ENCODE measurements at regions not wholly inside any gene's neighbourhood (a gene's known extent, or its start where the extent isn't known, plus 50 kb on each side); places are given as distances from the start of the nearest gene placed in this dataset.

DNA sequence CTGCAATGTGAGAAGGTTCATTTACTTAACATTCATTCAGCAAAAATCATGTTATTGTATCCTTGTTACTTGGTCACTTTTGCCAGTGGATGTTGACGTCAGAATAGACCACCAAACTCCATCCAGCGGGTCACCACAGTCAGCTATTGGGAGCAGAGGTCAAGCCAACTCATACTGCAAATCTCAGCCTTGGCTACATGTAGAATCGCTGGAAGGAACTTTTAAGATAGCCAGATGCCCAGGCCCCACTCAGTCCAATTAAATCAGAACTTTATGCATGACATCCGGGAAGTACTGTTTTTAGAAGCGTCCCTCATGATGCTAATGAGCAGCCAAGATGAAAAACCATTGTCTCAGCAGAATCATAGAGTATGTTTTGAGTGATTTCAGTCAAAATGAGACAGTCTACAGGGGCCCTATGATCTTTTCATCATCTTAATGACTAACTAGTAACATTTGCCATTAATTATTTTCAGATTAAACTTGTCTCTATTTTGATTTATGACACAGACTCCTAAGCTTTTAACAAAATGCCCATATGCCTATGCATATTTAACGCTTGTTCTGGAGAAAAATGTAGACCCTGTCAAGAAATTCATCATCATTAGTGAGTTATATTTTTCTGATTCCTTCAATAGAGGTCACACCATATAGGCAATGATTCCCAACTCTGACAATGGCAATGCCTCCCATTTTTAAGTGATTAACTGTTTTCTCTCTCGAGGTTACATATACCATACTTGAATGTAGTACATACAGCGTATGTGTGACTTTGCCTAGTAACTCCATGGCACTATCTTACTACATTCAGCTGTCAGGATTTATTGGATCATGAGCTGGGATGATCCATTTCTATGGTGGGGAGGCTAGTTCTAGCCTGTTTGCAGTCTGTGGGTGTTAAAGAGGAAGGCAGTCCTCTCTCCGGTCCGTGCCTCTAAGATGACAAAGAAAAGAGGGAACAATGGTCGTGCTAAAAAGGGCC is 63.7 kb upstream of the CCBE1 start:
- no peak for TF ChIP-seq Cebpa-rat (IDR thresholded peaks at IDR 0.05)

GRCh38 chr18:59760212-59760611 is 63.0 kb upstream of the CCBE1 start:
- Histone ChIP-seq H3K9me3 (no peaks in the 10 kb centered on the region), H3K36me3 (no peaks in the 10 kb centered on the region), H3K27ac (no peak overlapping the region), H3K4me1 (0 out of 2 replicates have a peak, but pooled peaks cover under 1% of the 10 kb centered on the region), H3K4me3 (no peak overlapping the region), H3K27me3 (no peaks in the 10 kb centered on the region), H4K20me1 (no peaks in the 10 kb centered on the region), H3K4me2 (no peak overlapping the region), H3K9ac (no peak overlapping the region)
- no peak for TF ChIP-seq Cebpa-rat (IDR thresholded peaks at IDR 0.05)

More for the DNA sequence above, 63.7 kb upstream of the CCBE1 start:
- Histone ChIP-seq H3K4me2 (no peak overlapping the region), H3K9me3 (no peaks in the 10 kb centered on the region), H3K4me1 (no peaks in the 10 kb centered on the region), H3K9ac (no peak overlapping the region), H3K27ac (no peak overlapping the region), H3K4me3 (no peak overlapping the region), H3K36me3 (no peaks in the 10 kb centered on the region), H3K27me3 (no peaks in the 10 kb centered on the region), H4K20me1 (no peaks in the 10 kb centered on the region)

GRCh38 chr18:59758837-59759236 is 61.6 kb upstream of the CCBE1 start:
- Histone ChIP-seq H3K9me3 (no peaks in the 10 kb centered on the region), H3K4me3 (no peak overlapping the region)
- TF ChIP-seq Cebpa-rat (IDR thresholded peaks at IDR 0.05) = no peak

GRCh38 chr18:59758106-59758505 is 60.9 kb upstream of the CCBE1 start:
- TF ChIP-seq Cebpa-rat (IDR thresholded peaks at IDR 0.05) = no peak
- Histone ChIP-seq H3K9ac (no peak overlapping the region), H3K9me3 (no peaks in the 10 kb centered on the region), H3K4me2 (no peak overlapping the region), H4K20me1 (no peaks in the 10 kb centered on the region), H3K27me3 (no peaks in the 10 kb centered on the region), H3K4me1 (peaks cover 9% of the 10 kb centered on the region; the same call in 1 of the 2 replicates), H3K27ac (no peak overlapping the region), H3K36me3 (no peaks in the 10 kb centered on the region), H3K4me3 (no peak overlapping the region)

More at GRCh38 chr18:59758837-59759236, 61.6 kb upstream of the CCBE1 start:
- no peak overlapping the region for H3K27ac ChIP-seq
- H4K20me1 ChIP-seq = no peaks in the 10 kb centered on the region
- H3K4me1 ChIP-seq = peaks cover 9% of the 10 kb centered on the region; the same call in 1 of the 2 replicates
- H3K27me3 ChIP-seq = no peaks in the 10 kb centered on the region
- no peak overlapping the region for H3K9ac ChIP-seq
- no peaks in the 10 kb centered on the region for H3K36me3 ChIP-seq
- H3K4me2 ChIP-seq = no peak overlapping the region

DNA sequence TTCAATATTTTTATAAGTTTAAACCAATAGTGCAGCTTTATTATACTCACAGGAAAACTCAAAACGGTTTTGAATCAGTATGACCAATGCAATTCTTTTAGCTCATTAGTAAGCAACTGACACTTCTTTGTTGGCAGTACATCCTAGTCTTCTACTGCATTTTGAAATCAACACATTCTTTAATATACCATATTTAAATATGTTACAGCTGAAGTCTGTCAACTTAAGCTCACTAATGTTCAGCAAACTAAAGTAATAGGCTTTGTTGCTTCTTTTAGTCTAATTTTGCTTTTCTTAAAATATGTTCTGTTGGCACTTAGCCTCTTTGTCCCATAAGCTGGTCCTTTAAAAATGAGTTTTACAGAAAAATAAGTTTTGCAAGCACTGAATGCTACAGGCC is 55.4 kb upstream of the CCBE1 start:
- no peak for TF ChIP-seq Cebpa-rat (IDR thresholded peaks at IDR 0.05)
- Histone ChIP-seq H3K9me3 (no peaks in the 10 kb centered on the region), H3K4me3 (no peak overlapping the region), H3K4me2 (no peak overlapping the region), H3K9ac (no peak overlapping the region), H3K4me1 (peaks cover 9% of the 10 kb centered on the region; the same call in 1 of the 2 replicates), H4K20me1 (no peaks in the 10 kb centered on the region), H3K36me3 (no peaks in the 10 kb centered on the region), H3K27me3 (no peaks in the 10 kb centered on the region), H3K27ac (no peak overlapping the region)

- Histone ChIP-seq H3K9me3 (peaks cover 4% of the 10 kb centered on the region; the same call in 1 of the 2 replicates), H3K27me3 (no peaks in the 10 kb centered on the region), H3K9ac (no peak overlapping the region), H3K4me1 (peaks cover 9% of the 10 kb centered on the region; the same call in 1 of the 2 replicates), H3K4me2 (no peak overlapping the region), H3K27ac (no peak overlapping the region), H4K20me1 (no peaks in the 10 kb centered on the region), H3K4me3 (no peak overlapping the region), H3K36me3 (no peaks in the 10 kb centered on the region)
- no peak for TF ChIP-seq Cebpa-rat (IDR thresholded peaks at IDR 0.05)
Observed at GRCh38 chr18:59751186-59751585, 54.0 kb upstream of the CCBE1 start.

DNA sequence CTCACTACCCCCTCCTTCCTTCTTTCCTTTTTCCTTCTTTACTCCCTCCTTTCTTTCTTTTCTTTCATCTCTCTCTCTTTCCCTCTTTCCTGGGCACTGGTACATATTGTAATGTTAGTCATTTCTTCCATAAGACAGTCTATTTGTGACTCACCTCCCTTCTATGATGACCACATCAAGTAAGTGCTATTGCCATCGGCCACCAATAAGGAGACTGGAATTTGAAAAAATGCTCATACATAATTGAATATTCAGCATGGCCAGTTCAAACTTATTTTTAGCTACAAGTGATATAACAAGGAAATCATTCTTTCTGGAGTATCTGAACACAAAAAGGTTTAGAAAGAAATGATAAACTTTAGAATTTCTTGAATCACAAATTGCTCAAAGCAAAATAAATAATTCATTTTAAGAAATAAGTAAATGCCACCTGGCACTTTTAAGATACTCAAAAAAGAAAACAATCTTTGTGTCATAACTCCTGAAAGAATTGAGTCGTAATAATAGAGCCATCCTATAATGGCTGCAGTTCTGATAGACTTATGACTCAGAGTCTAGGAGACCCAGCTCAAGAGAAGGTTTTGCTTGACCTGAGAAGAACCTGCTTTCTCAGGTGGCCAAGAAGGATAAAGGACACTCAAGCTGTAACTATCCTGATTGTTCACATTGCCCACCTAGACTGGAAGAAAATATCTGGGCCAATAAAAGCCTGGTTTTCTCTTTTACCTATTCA is 51.6 kb upstream of the CCBE1 start:
- no peak overlapping the region for H3K4me3 ChIP-seq
- H3K4me2 ChIP-seq = no peak overlapping the region
- no peaks in the 10 kb centered on the region for H3K36me3 ChIP-seq
- H3K9me3 ChIP-seq = peaks cover 4% of the 10 kb centered on the region; the same call in 1 of the 2 replicates
- H3K4me1 ChIP-seq = no peaks in the 10 kb centered on the region
- no peaks in the 10 kb centered on the region for H4K20me1 ChIP-seq
- no peak for TF ChIP-seq Cebpa-rat (IDR thresholded peaks at IDR 0.05)
- no peak overlapping the region for H3K9ac ChIP-seq
- H3K27me3 ChIP-seq = no peaks in the 10 kb centered on the region
- no peak overlapping the region for H3K27ac ChIP-seq
